OCI-LY3 (cell line): ENCODE measurements at regions not wholly inside any gene's neighbourhood (a gene's known extent, or its start where the extent isn't known, plus 50 kb on each side); places are given as distances from the start of the nearest gene placed in this dataset.

Source experiments
- H2AFZ ChIP-seq: fragments of 200-600, 300-600 bp; shearing (Covaris generic); 2 replicates; pipeline ENCODE4 v1.6.0; 2014; ENCODE audit warnings: antibody characterized with exemption, low read depth, low read length
- H3K27ac ChIP-seq: fragments of 200-600, 300-600 bp; sonication (generic); 2 replicates; pipeline ENCODE4 v1.5.1; 2014; ENCODE audit warnings: mild to moderate bottlenecking, low read length, moderate library complexity, mixed read lengths
- H3K27me3 ChIP-seq: fragments of 200-600, 300-600 bp; sonication (generic); 2 replicates; pipeline ENCODE4 v1.6.1; 2014; ENCODE audit warnings: low read depth, low read length, mixed read lengths
- H3K36me3 ChIP-seq: fragments of 200-600, 300-600 bp; sonication (generic); replicated peaks from 2 replicates; pipeline ENCODE3; 2014; ENCODE audit warnings: low read depth, low read length, mixed read lengths
- H3K4me1 ChIP-seq: fragments of 300-600, 200-600 bp; sonication (generic); 2 replicates; pipeline ENCODE4 v1.6.1; 2014; ENCODE audit warnings: low read length, mixed read lengths
- H3K4me2 ChIP-seq: fragments of 200-600, 300-600 bp; sonication (generic); 2 replicates; pipeline ENCODE4 v1.6.1; 2014; ENCODE audit warnings: low read length, mixed read lengths
- H3K4me3 ChIP-seq: fragments of 300-600, 200-600 bp; sonication (generic); 2 replicates; pipeline ENCODE4 v1.5.1; 2014; ENCODE audit warnings: antibody characterized with exemption, mild to moderate bottlenecking, low read length, moderate library complexity
- H3K79me2 ChIP-seq: fragments of 300-600, 200-600 bp; shearing (Covaris generic); 2 replicates; pipeline ENCODE4 v1.6.1; 2014; ENCODE audit warnings: mild to moderate bottlenecking, low read length, mixed read lengths
- H3K9ac ChIP-seq: fragments of 300-600, 200-600 bp; shearing (Covaris generic); 2 replicates; pipeline ENCODE4 v1.6.0; 2014; ENCODE audit warnings: mild to moderate bottlenecking, low read length, moderate library complexity
- H3K9me3 ChIP-seq: fragments of 200-600, 300-600 bp; shearing (Covaris generic); 2 replicates; pipeline ENCODE4 v1.6.1; 2014; ENCODE audit warnings: low read length, mixed read lengths; ENCODE audit not compliant: insufficient read depth
- H4K20me1 ChIP-seq: fragments of 200-600, 300-600 bp; sonication (generic); 2 replicates; pipeline ENCODE4 v1.6.1; 2016; ENCODE audit warnings: low read length, mixed read lengths; ENCODE audit not compliant: insufficient read depth
- CTCF ChIP-seq: fragments of 200-600, 300-600 bp; sonication (generic); IDR thresholded peaks from 2 replicates; pipeline ENCODE4 v1.5.1; 2014; ENCODE audit warnings: antibody characterized with exemption, low read length, low read depth
- EZH2phosphoT487 ChIP-seq: fragments of 200-600 bp; shearing (Covaris generic); IDR thresholded peaks from 2 replicates; pipeline ENCODE4 v1.6.1; 2018; ENCODE audit warnings: antibody characterized with exemption, mixed run types, low read depth

GRCh38 chr14:26833621-26834176 lies 235.9 kb upstream of the NOVA1 start:
- no peaks in the 10 kb centered on the region for H3K36me3 ChIP-seq
- no peaks in the 10 kb centered on the region for H3K9me3 ChIP-seq
- no peak overlapping the region for H3K9ac ChIP-seq
- H3K79me2 ChIP-seq: no peaks in the 10 kb centered on the region
- H2AFZ ChIP-seq: no peak overlapping the region
- no peaks in the 10 kb centered on the region for H3K27me3 ChIP-seq
- no peaks in the 10 kb centered on the region for H3K4me1 ChIP-seq
- H3K27ac ChIP-seq: no peak overlapping the region
- TF ChIP-seq CTCF (no peak), EZH2phosphoT487 (no peak)
- H3K4me3 ChIP-seq: no peak overlapping the region
- no peak overlapping the region for H3K4me2 ChIP-seq
- no peaks in the 10 kb centered on the region for H4K20me1 ChIP-seq

- H3K4me1 ChIP-seq: no peaks in the 10 kb centered on the region
- H2AFZ ChIP-seq: no peak overlapping the region
- H3K27ac ChIP-seq: no peak overlapping the region
- H3K27me3 ChIP-seq: no peaks in the 10 kb centered on the region
- H4K20me1 ChIP-seq: no peaks in the 10 kb centered on the region
- no peaks in the 10 kb centered on the region for H3K36me3 ChIP-seq
- H3K9ac ChIP-seq: no peak overlapping the region
- peak overlapping the region; percentile 9; the same call in 1 of the 2 replicates for H3K4me3 ChIP-seq
- TF ChIP-seq EZH2phosphoT487 (no peak), CTCF (no peak)
- no peaks in the 10 kb centered on the region for H3K9me3 ChIP-seq
- H3K4me2 ChIP-seq: peak overlapping the region; percentile 37
- H3K79me2 ChIP-seq: no peaks in the 10 kb centered on the region
Measured at GRCh38 chr14:26835979-26836570, 238.2 kb upstream of the NOVA1 start.

GRCh38 chr14:26839481-26839880 lies 241.6 kb upstream of the NOVA1 start:
- no peak overlapping the region for H3K4me2 ChIP-seq
- H3K36me3 ChIP-seq: no peaks in the 10 kb centered on the region
- H4K20me1 ChIP-seq: no peaks in the 10 kb centered on the region
- no peaks in the 10 kb centered on the region for H3K4me1 ChIP-seq
- H2AFZ ChIP-seq: no peak overlapping the region
- no peak overlapping the region for H3K4me3 ChIP-seq
- no peak for TF ChIP-seq CTCF
- TF ChIP-seq EZH2phosphoT487: no peak
- H3K9me3 ChIP-seq: no peaks in the 10 kb centered on the region
- H3K27me3 ChIP-seq: no peaks in the 10 kb centered on the region
- H3K79me2 ChIP-seq: no peaks in the 10 kb centered on the region
- H3K27ac ChIP-seq: no peak overlapping the region
- H3K9ac ChIP-seq: no peak overlapping the region

GRCh38 chr14:26841326-26841725 lies 243.5 kb upstream of the NOVA1 start:
- Histone ChIP-seq H4K20me1 (no peaks in the 10 kb centered on the region), H2AFZ (no peak overlapping the region), H3K9me3 (no peaks in the 10 kb centered on the region), H3K9ac (no peak overlapping the region), H3K4me2 (no peak overlapping the region), H3K4me1 (no peaks in the 10 kb centered on the region), H3K27me3 (no peaks in the 10 kb centered on the region), H3K36me3 (no peaks in the 10 kb centered on the region), H3K79me2 (no peaks in the 10 kb centered on the region), H3K27ac (no peak overlapping the region), H3K4me3 (no peak overlapping the region)
- TF ChIP-seq EZH2phosphoT487 (no peak), CTCF (no peak)
